AG04449 (cell line): ENCODE measurements at regions not wholly inside any gene's neighbourhood (a gene's known extent, or its start where the extent isn't known, plus 50 kb on each side); places are given as distances from the start of the nearest gene placed in this dataset.

Source experiments
- CTCF ChIA-PET: fragments of 350-600 bp; formaldehyde crosslinking; extraction: SDS; loops from one replicate; lab custom pipeline; 2021; ENCODE audit warnings: antibody characterized with exemption; lab: Yijun Ruan, JAX
- POLR2A ChIA-PET: fragments of 400-600, 350-600 bp; formaldehyde crosslinking; extraction: SDS; loops from one replicate; lab custom pipeline; 2020; ENCODE audit warnings: antibody characterized with exemption, inconsistent platforms; lab: Yijun Ruan, JAX
- DNase-seq: peaks from one replicate; pipeline ENCODE4 v3.0.0-alpha.2; 2010; ENCODE audit warnings: low read depth, low spot score
- H3K4me3 ChIP-seq: 2 replicates; pipeline ENCODE4 v1.5.1; 2011; ENCODE audit warnings: low read depth, mild to moderate bottlenecking, control low read depth, low read length
- CTCF ChIP-seq: IDR thresholded peaks from one replicate; pipeline ENCODE4 v1.5.1; 2011; ENCODE audit warnings: mild to moderate bottlenecking, moderate library complexity, low read length, control low read depth, inconsistent platforms; ENCODE audit not compliant: insufficient read depth; ENCODE audit errors: missing control alignments

- ChIA-PET POLR2A (no interaction called here), CTCF (interaction anchor here (0.9 to 1.1 kb wide), 2 partner anchors 68 to 380 kb away, joined by 3 to 5 read pairs; no protein-coding TSS in a partner anchor)
Observed at GRCh38 chr2:44859337-44859736, 82.2 kb upstream of the SIX3 start.

DNA sequence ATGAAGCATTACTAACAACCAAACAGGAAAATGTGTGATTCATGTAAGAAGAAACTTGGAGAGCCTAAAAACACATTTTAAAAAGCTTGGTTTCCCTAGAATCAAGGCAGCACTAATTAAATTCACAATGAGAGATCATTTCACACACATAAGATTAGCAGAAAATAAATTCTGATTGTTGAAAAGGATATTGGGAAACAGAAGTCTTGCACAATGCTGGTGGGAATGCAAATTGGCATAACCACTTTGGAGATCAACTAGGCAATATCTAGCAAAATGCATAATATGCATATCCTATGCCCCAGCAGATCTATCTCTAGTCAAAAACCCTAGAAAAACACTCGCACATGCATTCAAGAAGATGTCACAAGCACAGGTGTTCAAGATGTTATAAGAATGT lies 75.3 kb upstream of the SIX3 start:
- CTCF ChIA-PET: no interaction called here
- H3K4me3 ChIP-seq: no peak overlapping the region
- no peak for DNase-seq
- POLR2A ChIA-PET: no interaction called here
- TF ChIP-seq CTCF: no peak

More at GRCh38 chr2:44859337-44859736, 82.2 kb upstream of the SIX3 start:
- no peak for DNase-seq
- no peak for TF ChIP-seq CTCF
- no peak overlapping the region for H3K4me3 ChIP-seq

DNA sequence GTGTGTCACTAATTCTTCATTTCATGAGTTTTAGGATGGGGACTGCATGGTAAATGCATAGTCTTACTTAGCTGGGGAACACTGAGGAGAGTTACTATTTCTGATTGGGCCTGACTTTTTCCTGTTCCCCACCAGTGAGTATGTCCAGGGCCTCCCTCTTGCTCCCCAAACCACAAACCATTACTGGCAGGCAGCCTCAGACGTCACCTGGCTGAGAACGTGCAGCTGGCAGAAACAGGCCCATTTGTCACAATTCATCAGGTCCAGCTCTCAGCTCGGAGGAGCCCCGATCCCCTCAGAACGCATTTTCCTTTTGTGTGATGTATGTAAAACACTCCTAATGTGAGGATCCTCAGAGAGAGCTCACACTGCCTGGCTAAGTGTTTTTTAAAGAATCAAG lies 71.7 kb upstream of the SIX3 start:
- H3K4me3 ChIP-seq: no peak overlapping the region
- DNase-seq: no peak
- ChIA-PET CTCF (interaction anchor here (1.0 kb wide), 1 partner anchor 826 kb away, joined by 3 read pairs; no protein-coding TSS in a partner anchor), POLR2A (no interaction called here)
- no peak for TF ChIP-seq CTCF

DNA sequence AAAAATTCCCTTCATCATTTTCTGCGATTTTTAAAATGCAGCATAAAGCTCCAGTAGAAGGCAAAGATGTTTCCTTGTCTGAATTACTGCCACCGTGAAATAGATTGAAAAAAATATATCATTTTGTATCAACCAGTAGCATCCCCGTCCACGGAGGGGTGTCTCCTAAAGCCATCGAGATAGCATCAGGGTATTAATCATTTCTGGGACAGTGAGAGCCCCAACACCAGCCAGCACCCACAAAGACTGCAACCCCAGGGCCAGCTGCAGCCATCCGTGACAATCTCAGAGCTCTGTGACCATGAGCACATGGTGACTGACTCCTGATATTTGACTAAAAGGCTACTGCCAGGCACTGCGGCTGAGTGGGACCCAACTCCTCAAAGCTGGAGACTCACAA lies 64.1 kb upstream of the SIX3 start:
- CTCF ChIA-PET: no interaction called here
- no peak for TF ChIP-seq CTCF
- no peak overlapping the region for H3K4me3 ChIP-seq
- no peak for DNase-seq
- POLR2A ChIA-PET: no interaction called here

- POLR2A ChIA-PET: no interaction called here
- no peak overlapping the region for H3K4me3 ChIP-seq
- no peak for DNase-seq
- TF ChIP-seq CTCF: no peak
- CTCF ChIA-PET: no interaction called here
Observed at GRCh38 chr2:44879269-44880124, 62.0 kb upstream of the SIX3 start.

- no peak overlapping the region for H3K4me3 ChIP-seq
- DNase-seq: no peak
- ChIA-PET POLR2A (no interaction called here), CTCF (no interaction called here)
- no peak for TF ChIP-seq CTCF
Observed at GRCh38 chr2:44880125-44880483, 61.4 kb upstream of the SIX3 start.
